GM12878 (cell line): ENCODE measurements at regions not wholly inside any gene's neighbourhood (a gene's known extent, or its start where the extent isn't known, plus 50 kb on each side); places are given as distances from the start of the nearest gene placed in this dataset.

Experiments
- ATAC-seq: fragments of 200-7000 bp; cut with Tn5 transposase; 3 replicates; pipeline ENCODE4 v1.9.1; 2020; ENCODE audit warnings: mild to moderate bottlenecking, moderate library complexity
- BruUV-seq: library from RNA; stranded (reverse); fragments of 400-500 nt; replicated peaks from 2 replicates; lab custom pipeline; 2021; lab: Mats Ljungman, UMichigan
- CTCF ChIA-PET: fragments of 300-600 bp; sonication (Branson Sonifier 250); formaldehyde crosslinking; extraction: SDS; loops from one replicate; lab custom pipeline; 2021; ENCODE audit warnings: inconsistent platforms; lab: Yijun Ruan, JAX
- POLR2A ChIA-PET: fragments of 350-600 bp; formaldehyde crosslinking; extraction: SDS; loops from one replicate; lab custom pipeline; 2021; ENCODE audit warnings: inconsistent platforms; lab: Charles Lee
- RAD21 ChIA-PET: fragments of 300-600 bp; sonication (Branson Sonifier 250); formaldehyde crosslinking; loops from one replicate; lab custom pipeline; 2023; ENCODE audit warnings: antibody characterized with exemption; ENCODE audit not compliant: unreplicated experiment; lab: Charles Lee
- SMC1A ChIA-PET: fragments of 300-600 bp; sonication (Branson Sonifier 250); formaldehyde crosslinking; loops from one replicate; lab custom pipeline; 2023; ENCODE audit not compliant: unreplicated experiment, uncharacterized antibody; lab: Charles Lee
- DNase-seq: peaks from one replicate; pipeline ENCODE4 v3.0.0-alpha.2; 2011; ENCODE audit warnings: low read depth, low spot score
- FAIRE-seq: peaks from 3 replicates; lab custom pipeline; 2011; peaks lifted over from hg19 to GRCh38; lab: Jason Lieb, UNC
- H2AFZ ChIP-seq: 2 replicates; pipeline ENCODE4 v1.6.0; 2011; ENCODE audit warnings: low read depth, low read length, control low read depth; ENCODE audit not compliant: control insufficient read depth
- H3K27ac ChIP-seq: 2 replicates; pipeline ENCODE4 v1.5.1; 2011; ENCODE audit warnings: control low read depth; ENCODE audit not compliant: control insufficient read depth, insufficient read depth
- H3K27me3 ChIP-seq, 2 experiments: replicated peaks in 1 of 2; 2 replicates each; pipeline versions ENCODE4 v1.6.0 to v1.6.1; 2011; ENCODE audit warnings: low read length in 1 of 2; ENCODE audit not compliant: control insufficient read depth in 2 of 2, insufficient read depth in 2 of 2
- H3K36me3 ChIP-seq, 2 experiments: 2 replicates each; pipeline ENCODE4 v1.5.1; 2011; ENCODE audit warnings: low read length in 1 of 2; ENCODE audit not compliant: control insufficient read depth in 2 of 2, insufficient read depth in 2 of 2
- H3K4me1 ChIP-seq: 2 replicates; pipeline ENCODE4 v1.6.1; 2011; ENCODE audit warnings: mild to moderate bottlenecking, low read length, moderate library complexity, mixed read lengths; ENCODE audit not compliant: control insufficient read depth, insufficient read depth
- H3K4me2 ChIP-seq: 2 replicates; pipeline ENCODE4 v1.6.0; 2011; ENCODE audit warnings: control low read depth; ENCODE audit not compliant: control insufficient read depth, insufficient read depth
- H3K4me3 ChIP-seq: fragments of 200-600 bp; sonication (generic); 2 replicates; pipeline ENCODE4 v1.5.1; 2016
- H3K79me2 ChIP-seq: 2 replicates; pipeline ENCODE4 v1.6.0; 2011; ENCODE audit warnings: low read length; ENCODE audit not compliant: control insufficient read depth, insufficient read depth
- H3K9ac ChIP-seq: 2 replicates; pipeline ENCODE4 v1.8.0; 2011; ENCODE audit warnings: low read length, control low read depth, mixed read lengths; ENCODE audit not compliant: control insufficient read depth, insufficient read depth
- H3K9me3 ChIP-seq: replicated peaks from 3 replicates; pipeline ENCODE4 v1.5.1; 2011; ENCODE audit warnings: mild to moderate bottlenecking, low read length; ENCODE audit not compliant: control insufficient read depth, insufficient read depth
- H4K20me1 ChIP-seq: 2 replicates; pipeline ENCODE4 v1.6.0; 2011; ENCODE audit not compliant: control insufficient read depth, insufficient read depth
- BACH1 ChIP-seq: fragments of 450-650 bp; IDR thresholded peaks from 2 replicates; pipeline ENCODE4 v1.6.1; 2017; ENCODE audit warnings: mild to moderate bottlenecking, borderline replicate concordance
- CREM ChIP-seq: IDR thresholded peaks from 2 replicates; pipeline ENCODE4 v1.6.1; 2014; ENCODE audit warnings: antibody characterized with exemption, low read depth
- HDGF ChIP-seq: fragments of 450-650 bp; IDR thresholded peaks from 2 replicates; pipeline ENCODE4 v1.6.1; 2016; ENCODE audit warnings: antibody characterized with exemption
- MEF2A ChIP-seq: IDR thresholded peaks from 2 replicates; pipeline ENCODE4 v1.6.1; 2011; ENCODE audit warnings: low read depth, mild to moderate bottlenecking, low read length, moderate library complexity; ENCODE audit not compliant: insufficient read depth
- MEF2B ChIP-seq: fragments of 450-650 bp; IDR thresholded peaks from 2 replicates; pipeline ENCODE4 v1.6.1; 2018; ENCODE audit warnings: mild to moderate bottlenecking, moderate library complexity; ENCODE audit not compliant: partially characterized antibody, poor library complexity, severe bottlenecking
- MYC ChIP-seq: IDR thresholded peaks from 2 replicates; pipeline ENCODE4 v1.6.1; 2011; ENCODE audit warnings: mild to moderate bottlenecking, low read length, moderate library complexity, inconsistent platforms; ENCODE audit not compliant: insufficient read depth, insufficient replicate concordance, insufficient read length, severe bottlenecking
- NFYA ChIP-seq: IDR thresholded peaks from 2 replicates; pipeline ENCODE4 v1.6.1; 2011; ENCODE audit warnings: low read depth, mild to moderate bottlenecking, low read length, improper control_type of control experiment, borderline replicate concordance
- PAX8 ChIP-seq: fragments of 450-650 bp; IDR thresholded peaks from 2 replicates; pipeline ENCODE4 v1.6.1; 2017; ENCODE audit warnings: mild to moderate bottlenecking, moderate library complexity
- PML ChIP-seq: IDR thresholded peaks from 2 replicates; pipeline ENCODE4 v1.6.1; 2012; ENCODE audit warnings: low read length, inconsistent platforms
- SP1 ChIP-seq: IDR thresholded peaks from one replicate; pipeline ENCODE4 v1.6.1; 2011; ENCODE audit warnings: low read depth, low read length
- SREBF1 ChIP-seq: IDR thresholded peaks from 2 replicates; pipeline ENCODE4 v1.6.1; 2012; ENCODE audit warnings: mild to moderate bottlenecking, low read length
- YY1 ChIP-seq: IDR thresholded peaks from 2 replicates; pipeline ENCODE4 v1.6.1; 2011; ENCODE audit warnings: low read depth, mild to moderate bottlenecking, low read length
- ZNF24 ChIP-seq: fragments of 450-650 bp; IDR thresholded peaks from 2 replicates; pipeline ENCODE4 v1.6.1; 2017; ENCODE audit warnings: antibody characterized with exemption, mild to moderate bottlenecking
- ZNF384 ChIP-seq: IDR thresholded peaks from 2 replicates; pipeline ENCODE4 v1.6.1; 2012; ENCODE audit warnings: low read depth, mild to moderate bottlenecking, low read length, improper control_type of control experiment, borderline replicate concordance
- WGBS: methylation state at CpG from one replicate; pipeline ENCODE4 v1.1.6; 2016; ENCODE audit warnings: low lambda C conversion rate; ENCODE audit not compliant: insufficient replicate concordance, insufficient coverage; ENCODE audit errors: missing lambda C conversion rate; 5-methylcytosine and 5-hydroxymethylcytosine counted together
- in situ Hi-C: fragments of 300-500 bp; cut with MboI; formaldehyde crosslinking; loops from 9 replicates; pipeline ENCODE4 v1.14.3; 2018; ENCODE audit warnings: mixed read lengths
- intact Hi-C: fragments of 100-400 bp; cut with micrococcal nuclease; formaldehyde crosslinking; loops from one replicate; pipeline ENCODE4 v1.14.2; 2022; ENCODE audit not compliant: unreplicated experiment
- TF ChIP-seq, protein P1 (sequence below): IDR thresholded peaks from 2 replicates; pipeline ENCODE4 v1.6.1; 2011; ENCODE audit warnings: borderline replicate concordance, low read depth, mild to moderate bottlenecking, moderate library complexity, low read length; ENCODE audit not compliant: insufficient read depth, poor library complexity, severe bottlenecking
- TF ChIP-seq, protein P2 (sequence below): fragments of 450-650 bp; formaldehyde crosslinking; IDR thresholded peaks from 2 replicates; pipeline ENCODE4 v1.5.0; 2022; ENCODE audit warnings: mild to moderate bottlenecking, missing genetic modification characterization
- TF ChIP-seq, protein P3 (sequence below): IDR thresholded peaks from 2 replicates; pipeline ENCODE4 v1.6.1; 2011; ENCODE audit warnings: borderline replicate concordance, low read depth, mild to moderate bottlenecking, moderate library complexity, mixed read lengths, low read length; ENCODE audit not compliant: insufficient read depth; ENCODE audit errors: extremely low read length
- TF ChIP-seq, protein P4 (sequence below): IDR thresholded peaks from 2 replicates; pipeline ENCODE4 v1.6.1; 2011; ENCODE audit warnings: low read depth, low read length, improper control_type of control experiment, borderline replicate concordance

DNA sequence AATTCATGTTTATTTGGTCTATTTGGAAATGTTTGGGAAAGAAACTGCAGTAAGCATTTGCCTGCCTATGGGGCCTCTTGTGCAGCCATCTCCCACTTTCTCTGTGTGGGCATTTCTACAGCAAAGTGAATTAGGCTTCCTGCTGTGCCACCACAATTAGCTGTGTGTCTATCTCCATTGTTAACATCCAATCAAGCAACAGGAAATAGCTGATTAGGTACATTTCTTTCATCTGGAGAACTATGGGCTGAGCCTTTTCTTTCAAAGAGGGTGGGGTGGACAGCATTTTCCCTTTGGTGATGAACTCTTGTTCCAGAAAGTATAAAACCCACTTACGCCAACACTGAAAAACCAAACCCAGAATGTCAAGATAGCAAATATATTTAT is 640.0 kb downstream of the ACTR3B start:
- Histone ChIP-seq H3K4me2 (no peak overlapping the region), H3K79me2 (no peaks in the 10 kb centered on the region), H3K9me3 (no peaks in the 10 kb centered on the region), H3K36me3 (no peaks in the 10 kb centered on the region), H3K27ac (no peak overlapping the region), H2AFZ (no peak overlapping the region), H3K4me1 (no peaks in the 10 kb centered on the region), H3K27me3 (no peaks in the 10 kb centered on the region), H3K4me3 (no peak overlapping the region), H3K9ac (no peak overlapping the region), H4K20me1 (no peaks in the 10 kb centered on the region)
- WGBS, result 79% methylated on average over 1 of the region's 1 CpG
- no peak for FAIRE-seq
- RAD21 ChIA-PET, result no interaction called here
- ATAC-seq, result no peak
- DNase-seq, result no peak
- no TSS peak for BruUV-seq
- TF ChIP-seq, protein P1, sequence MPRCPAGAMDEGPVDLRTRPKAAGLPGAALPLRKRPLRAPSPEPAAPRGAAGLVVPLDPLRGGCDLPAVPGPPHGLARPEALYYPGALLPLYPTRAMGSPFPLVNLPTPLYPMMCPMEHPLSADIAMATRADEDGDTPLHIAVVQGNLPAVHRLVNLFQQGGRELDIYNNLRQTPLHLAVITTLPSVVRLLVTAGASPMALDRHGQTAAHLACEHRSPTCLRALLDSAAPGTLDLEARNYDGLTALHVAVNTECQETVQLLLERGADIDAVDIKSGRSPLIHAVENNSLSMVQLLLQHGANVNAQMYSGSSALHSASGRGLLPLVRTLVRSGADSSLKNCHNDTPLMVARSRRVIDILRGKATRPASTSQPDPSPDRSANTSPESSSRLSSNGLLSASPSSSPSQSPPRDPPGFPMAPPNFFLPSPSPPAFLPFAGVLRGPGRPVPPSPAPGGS, result no peak
- TF ChIP-seq HDGF, result no peak
- TF ChIP-seq PAX8, result no peak
- no peak for TF ChIP-seq NFYA
- no peak for TF ChIP-seq MEF2B
- TF ChIP-seq MYC, result no peak
- no peak for TF ChIP-seq ZNF24
- TF ChIP-seq MEF2A, result no peak
- TF ChIP-seq, protein P2, sequence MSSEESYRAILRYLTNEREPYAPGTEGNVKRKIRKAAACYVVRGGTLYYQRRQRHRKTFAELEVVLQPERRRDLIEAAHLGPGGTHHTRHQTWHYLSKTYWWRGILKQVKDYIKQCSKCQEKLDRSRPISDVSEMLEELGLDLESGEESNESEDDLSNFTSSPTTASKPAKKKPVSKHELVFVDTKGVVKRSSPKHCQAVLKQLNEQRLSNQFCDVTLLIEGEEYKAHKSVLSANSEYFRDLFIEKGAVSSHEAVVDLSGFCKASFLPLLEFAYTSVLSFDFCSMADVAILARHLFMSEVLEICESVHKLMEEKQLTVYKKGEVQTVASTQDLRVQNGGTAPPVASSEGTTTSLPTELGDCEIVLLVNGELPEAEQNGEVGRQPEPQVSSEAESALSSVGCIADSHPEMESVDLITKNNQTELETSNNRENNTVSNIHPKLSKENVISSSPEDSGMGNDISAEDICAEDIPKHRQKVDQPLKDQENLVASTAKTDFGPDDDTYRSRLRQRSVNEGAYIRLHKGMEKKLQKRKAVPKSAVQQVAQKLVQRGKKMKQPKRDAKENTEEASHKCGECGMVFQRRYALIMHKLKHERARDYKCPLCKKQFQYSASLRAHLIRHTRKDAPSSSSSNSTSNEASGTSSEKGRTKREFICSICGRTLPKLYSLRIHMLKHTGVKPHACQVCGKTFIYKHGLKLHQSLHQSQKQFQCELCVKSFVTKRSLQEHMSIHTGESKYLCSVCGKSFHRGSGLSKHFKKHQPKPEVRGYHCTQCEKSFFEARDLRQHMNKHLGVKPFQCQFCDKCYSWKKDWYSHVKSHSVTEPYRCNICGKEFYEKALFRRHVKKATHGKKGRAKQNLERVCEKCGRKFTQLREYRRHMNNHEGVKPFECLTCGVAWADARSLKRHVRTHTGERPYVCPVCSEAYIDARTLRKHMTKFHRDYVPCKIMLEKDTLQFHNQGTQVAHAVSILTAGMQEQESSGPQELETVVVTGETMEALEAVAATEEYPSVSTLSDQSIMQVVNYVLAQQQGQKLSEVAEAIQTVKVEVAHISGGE (CRISPR knock-in tag), result no peak
- no peak for TF ChIP-seq BACH1
- no peak for TF ChIP-seq ZNF384
- TF ChIP-seq, protein P3, sequence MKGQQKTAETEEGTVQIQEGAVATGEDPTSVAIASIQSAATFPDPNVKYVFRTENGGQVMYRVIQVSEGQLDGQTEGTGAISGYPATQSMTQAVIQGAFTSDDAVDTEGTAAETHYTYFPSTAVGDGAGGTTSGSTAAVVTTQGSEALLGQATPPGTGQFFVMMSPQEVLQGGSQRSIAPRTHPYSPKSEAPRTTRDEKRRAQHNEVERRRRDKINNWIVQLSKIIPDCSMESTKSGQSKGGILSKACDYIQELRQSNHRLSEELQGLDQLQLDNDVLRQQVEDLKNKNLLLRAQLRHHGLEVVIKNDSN, result no peak
- TF ChIP-seq, protein P4, sequence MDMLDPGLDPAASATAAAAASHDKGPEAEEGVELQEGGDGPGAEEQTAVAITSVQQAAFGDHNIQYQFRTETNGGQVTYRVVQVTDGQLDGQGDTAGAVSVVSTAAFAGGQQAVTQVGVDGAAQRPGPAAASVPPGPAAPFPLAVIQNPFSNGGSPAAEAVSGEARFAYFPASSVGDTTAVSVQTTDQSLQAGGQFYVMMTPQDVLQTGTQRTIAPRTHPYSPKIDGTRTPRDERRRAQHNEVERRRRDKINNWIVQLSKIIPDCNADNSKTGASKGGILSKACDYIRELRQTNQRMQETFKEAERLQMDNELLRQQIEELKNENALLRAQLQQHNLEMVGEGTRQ, result no peak
- TF ChIP-seq CREM, result no peak
- TF ChIP-seq SREBF1, result no peak
- TF ChIP-seq YY1, result no peak
- no peak for TF ChIP-seq SP1
- no peak for TF ChIP-seq PML
- CTCF ChIA-PET, result no interaction called here
- SMC1A ChIA-PET, result no interaction called here
- intact Hi-C loops, result no loop called here
- in situ Hi-C loops, result no loop called here
- POLR2A ChIA-PET, result no interaction called here
